DND-41 (cell line): ENCODE measurements at regions not wholly inside any gene's neighbourhood (a gene's known extent, or its start where the extent isn't known, plus 50 kb on each side); places are given as distances from the start of the nearest gene placed in this dataset.
"Not testable (repeated sequence)": the region's sequence is repeated elsewhere in the genome, so short reads cannot be mapped to it uniquely, and the experiment has no call there.

Experiments
- ATAC-seq: fragments of 200-7000 bp; cut with Tn5 transposase; 3 replicates; pipeline ENCODE4 v1.9.1; 2021; ENCODE audit warnings: low read depth; ENCODE audit not compliant: insufficient read depth
- DNase-seq: peaks from one replicate; pipeline ENCODE4 v3.0.0-alpha.2; 2020
- H2AFZ ChIP-seq: 2 replicates; pipeline ENCODE4 v1.6.0; 2012; ENCODE audit warnings: low read depth, low read length
- H3K27ac ChIP-seq: 2 replicates; pipeline ENCODE4 v1.5.1; 2012; ENCODE audit warnings: low read length, inconsistent platforms
- H3K27me3 ChIP-seq: fragments of 200-600 bp; sonication (generic); 2 replicates; pipeline ENCODE4 v1.6.0; 2012; ENCODE audit warnings: low read length, mild to moderate bottlenecking, inconsistent platforms; ENCODE audit not compliant: insufficient read depth, poor library complexity
- H3K36me3 ChIP-seq: 2 replicates; pipeline ENCODE4 v1.5.1; 2012; ENCODE audit warnings: low read length, inconsistent platforms; ENCODE audit not compliant: insufficient read depth
- H3K4me1 ChIP-seq: 2 replicates; pipeline ENCODE4 v1.5.1; 2012; ENCODE audit warnings: mild to moderate bottlenecking, low read length; ENCODE audit not compliant: insufficient read depth
- H3K4me2 ChIP-seq: 2 replicates; pipeline ENCODE4 v1.6.0; 2012; ENCODE audit warnings: mild to moderate bottlenecking, moderate library complexity, low read length, inconsistent platforms; ENCODE audit not compliant: insufficient read depth
- H3K4me3 ChIP-seq, 2 experiments: fragments of 200-600 bp in 1 of 2; shearing (Covaris generic) in 1 of 2; 2 replicates each; pipeline ENCODE4 v1.5.1; 2012 to 2016; ENCODE audit warnings: inconsistent platforms in 2 of 2, low read length in 2 of 2, mild to moderate bottlenecking in 2 of 2, low read depth in 1 of 2, moderate library complexity in 1 of 2
- H3K79me2 ChIP-seq: 2 replicates; pipeline ENCODE4 v1.6.0; 2012; ENCODE audit warnings: low read length, inconsistent platforms; ENCODE audit not compliant: insufficient read depth
- H3K9ac ChIP-seq: 2 replicates; pipeline ENCODE4 v1.6.0; 2012; ENCODE audit warnings: low read depth, mild to moderate bottlenecking, inconsistent platforms, low read length, moderate library complexity
- H3K9me3 ChIP-seq: 2 replicates; pipeline ENCODE4 v1.5.1; 2012; ENCODE audit warnings: low read length, moderate library complexity, mild to moderate bottlenecking, inconsistent platforms; ENCODE audit not compliant: insufficient read depth, severe bottlenecking
- H4K20me1 ChIP-seq: 2 replicates; pipeline ENCODE4 v1.6.0; 2012; ENCODE audit warnings: low read length; ENCODE audit not compliant: insufficient read depth
- CTCF ChIP-seq: IDR thresholded peaks from 2 replicates; pipeline ENCODE4 v1.5.1; 2012; ENCODE audit warnings: borderline replicate concordance, low read length, moderate library complexity, mild to moderate bottlenecking; ENCODE audit not compliant: poor library complexity, severe bottlenecking; ENCODE audit errors: extremely low read depth
- EZH2 ChIP-seq: IDR thresholded peaks from 3 replicates; pipeline ENCODE4 v1.6.1; 2012; ENCODE audit warnings: borderline replicate concordance, low read depth, mild to moderate bottlenecking, moderate library complexity, low read length, inconsistent platforms; ENCODE audit not compliant: severe bottlenecking

- DNase-seq (no peak), ATAC-seq (no peak)
- Histone ChIP-seq H3K4me1 (no peaks in the 10 kb centered on the region), H3K4me2 (no peak overlapping the region), H4K20me1 (no peaks in the 10 kb centered on the region), H3K9ac (no peak overlapping the region), H3K27ac (no peak overlapping the region), H3K36me3 (no peaks in the 10 kb centered on the region), H3K27me3 (no peaks in the 10 kb centered on the region), H2AFZ (no peak overlapping the region), H3K9me3 (no peaks in the 10 kb centered on the region), H3K4me3 (no peak overlapping the region), H3K79me2 (no peaks in the 10 kb centered on the region)
- TF ChIP-seq EZH2 (no peak), CTCF (no peak)
These were observed 95.6 kb downstream of the NPIPB11 start for GRCh38 chr16:29310852-29311314.

GRCh38 chr16:29310243-29310642 lies 96.3 kb downstream of the NPIPB11 start:
- not testable (repeated sequence) for ATAC-seq, H3K4me2 ChIP-seq, H3K9me3 ChIP-seq, H3K36me3 ChIP-seq, H3K4me3 ChIP-seq, H3K79me2 ChIP-seq, H4K20me1 ChIP-seq, H2AFZ ChIP-seq, H3K27ac ChIP-seq, H3K27me3 ChIP-seq, H3K4me1 ChIP-seq, H3K9ac ChIP-seq, DNase-seq

- not testable (repeated sequence) for H3K4me3 ChIP-seq, H2AFZ ChIP-seq, H3K9ac ChIP-seq, H3K79me2 ChIP-seq, H3K36me3 ChIP-seq, H3K27me3 ChIP-seq, H4K20me1 ChIP-seq, H3K4me2 ChIP-seq, H3K4me1 ChIP-seq, DNase-seq, H3K27ac ChIP-seq, H3K9me3 ChIP-seq, ATAC-seq
These were observed 96.9 kb downstream of the NPIPB11 start for GRCh38 chr16:29309601-29310000.

- no peaks in the 10 kb centered on the region for H3K27me3 ChIP-seq
- H3K79me2 ChIP-seq: no peaks in the 10 kb centered on the region
- H3K9ac ChIP-seq: no peak overlapping the region
- no peaks in the 10 kb centered on the region for H4K20me1 ChIP-seq
- no peaks in the 10 kb centered on the region for H3K9me3 ChIP-seq
- no peak for ATAC-seq
- H3K4me3 ChIP-seq: no peak overlapping the region
- no peak overlapping the region for H3K4me2 ChIP-seq
- H2AFZ ChIP-seq: no peak overlapping the region
- H3K27ac ChIP-seq: no peak overlapping the region
- no peak for TF ChIP-seq CTCF
- TF ChIP-seq EZH2: no peak
- no peaks in the 10 kb centered on the region for H3K4me1 ChIP-seq
- DNase-seq: no peak
- no peaks in the 10 kb centered on the region for H3K36me3 ChIP-seq
These were observed 97.6 kb downstream of the NPIPB11 start for GRCh38 chr16:29308644-29309546.
